ENCODE measurements at regions not wholly inside any gene's neighbourhood (a gene's known extent, or its start where the extent isn't known, plus 50 kb on each side); places are given as distances from the start of the nearest gene placed in this dataset.

DNA sequence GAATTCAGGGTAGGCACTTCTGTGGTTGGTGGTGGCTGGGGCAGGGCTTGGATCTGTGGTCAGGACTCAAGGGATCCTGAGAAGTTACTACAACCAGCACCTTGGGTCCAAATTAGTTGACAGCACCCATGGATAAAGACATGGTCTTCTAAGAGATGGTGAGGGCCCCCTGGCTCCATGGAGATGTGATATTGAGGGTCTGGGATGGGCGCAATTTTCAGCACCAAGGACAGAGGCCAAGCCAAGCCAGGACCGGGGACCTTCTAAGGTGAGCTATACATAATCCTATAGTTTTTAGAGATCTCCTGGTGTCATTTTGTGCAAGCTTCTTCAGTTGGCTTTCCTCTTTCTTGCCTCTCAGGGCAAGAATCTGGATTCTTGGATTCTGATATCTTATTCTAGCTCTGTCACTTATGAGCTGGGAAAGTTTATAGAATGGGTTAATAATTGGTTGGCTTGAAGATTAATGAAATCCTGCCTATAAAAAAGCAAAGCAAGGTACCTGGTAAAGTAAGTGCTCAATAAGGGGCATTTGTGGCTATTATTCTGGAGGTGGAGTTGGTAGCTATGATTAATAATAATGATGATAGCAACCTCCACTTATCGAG lies 130.1 kb upstream of the LHX5 start:
- no peaks in the 10 kb centered on the region for H3K27me3 ChIP-seq (ENCODE audit: control insufficient read depth, insufficient read depth, low read length)
- no peaks in the 10 kb centered on the region for H3K9me3 ChIP-seq (ENCODE audit: control insufficient read depth, low read depth, low read length)
- no peak overlapping the region for H3K9ac ChIP-seq (ENCODE audit: low read length)
- no peaks in the 10 kb centered on the region for H3K36me3 ChIP-seq (ENCODE audit: control insufficient read depth, low read depth, low read length)
- H3K27ac ChIP-seq (ENCODE audit: low read length): no peak overlapping the region
- H3K4me1 ChIP-seq (ENCODE audit: control insufficient read depth, low read depth, low read length): no peaks in the 10 kb centered on the region
- H3K4me3 ChIP-seq (ENCODE audit: low read length): no peak overlapping the region

DNA sequence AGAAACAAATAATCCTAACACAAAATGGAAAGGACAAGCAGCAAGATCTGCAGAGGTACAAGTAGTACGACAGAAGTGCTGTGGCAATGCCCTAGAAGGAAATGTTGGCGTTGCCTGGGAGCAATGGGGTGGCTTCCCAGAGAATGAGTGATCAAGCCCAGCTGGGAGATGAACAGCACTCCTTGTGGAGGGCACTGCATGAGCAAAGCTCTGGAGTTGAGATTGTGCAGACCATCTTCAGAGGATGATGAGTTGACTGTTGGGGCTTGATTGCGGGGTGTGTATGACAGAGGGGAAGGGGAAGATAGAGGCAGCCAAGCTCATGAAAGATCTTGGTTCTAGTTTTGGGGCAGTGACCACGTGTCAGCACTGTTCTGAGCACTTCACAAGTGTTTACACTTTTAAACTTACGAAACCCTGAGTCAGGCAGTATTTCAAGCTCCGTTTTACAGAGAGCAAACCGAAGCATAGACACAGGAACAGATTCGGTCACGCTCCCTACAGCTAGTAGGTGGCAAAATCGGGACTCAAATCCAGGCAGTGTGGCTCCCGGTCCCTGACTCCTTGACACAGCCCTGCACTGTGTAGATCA lies 127.2 kb upstream of the LHX5 start:
- Histone ChIP-seq H3K27ac (ENCODE audit: low read length) (no peak overlapping the region), H3K9me3 (ENCODE audit: control insufficient read depth, low read depth, low read length) (no peaks in the 10 kb centered on the region), H3K36me3 (ENCODE audit: control insufficient read depth, low read depth, low read length) (no peaks in the 10 kb centered on the region), H3K27me3 (ENCODE audit: control insufficient read depth, insufficient read depth, low read length) (no peaks in the 10 kb centered on the region), H3K4me3 (ENCODE audit: low read length) (no peak overlapping the region), H3K9ac (ENCODE audit: low read length) (no peak overlapping the region), H3K4me1 (ENCODE audit: control insufficient read depth, low read depth, low read length) (no peaks in the 10 kb centered on the region)

DNA sequence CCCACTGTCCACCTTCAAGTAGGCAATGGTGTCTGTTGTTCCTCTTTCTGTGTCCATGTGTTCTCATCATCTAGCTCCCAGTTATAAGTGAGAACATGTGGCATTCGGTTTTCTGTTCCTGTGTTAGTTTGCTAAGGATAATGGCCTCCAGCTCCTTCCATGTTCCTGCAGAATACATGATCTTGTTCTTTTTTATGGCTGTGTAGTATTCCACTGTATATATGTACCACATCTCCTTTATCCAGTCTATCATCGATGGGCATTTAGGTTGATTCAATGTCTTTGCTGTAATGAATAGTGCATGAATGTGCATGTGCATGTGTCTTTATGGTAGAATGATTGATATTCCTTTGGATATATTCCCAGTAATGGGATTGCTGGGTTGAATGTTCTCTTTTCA lies 123.3 kb upstream of the LHX5 start:
- H3K36me3 ChIP-seq (ENCODE audit: control insufficient read depth, low read depth, low read length): no peaks in the 10 kb centered on the region
- H3K4me1 ChIP-seq (ENCODE audit: control insufficient read depth, low read depth, low read length): no peaks in the 10 kb centered on the region
- H3K4me3 ChIP-seq (ENCODE audit: low read length): no peak overlapping the region

DNA sequence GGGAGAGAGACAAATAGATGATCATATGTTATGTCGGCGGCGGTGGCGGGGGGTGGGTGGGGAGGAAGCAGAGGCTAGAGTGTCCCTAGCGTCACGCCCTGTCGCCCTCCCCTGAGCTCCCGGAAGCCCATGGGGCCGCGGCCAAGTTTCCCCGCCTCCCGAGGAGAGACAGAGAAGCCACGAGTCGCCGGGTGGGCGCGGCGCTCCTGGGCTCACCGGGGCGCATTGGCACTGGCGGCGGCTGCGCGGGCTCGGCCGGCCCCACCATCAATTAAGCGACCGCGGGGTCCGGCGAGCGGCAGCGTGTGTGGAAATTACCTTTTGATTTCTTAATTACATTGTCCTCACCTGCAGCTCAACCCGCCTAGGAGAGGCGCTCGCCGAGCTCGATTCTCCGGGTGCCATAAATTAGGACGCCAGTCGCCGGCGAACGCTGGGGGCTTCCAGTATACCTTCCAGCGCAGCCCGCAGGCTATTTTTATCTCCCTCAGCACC lies 119.9 kb upstream of the LHX5 start:
- Histone ChIP-seq H3K9me3 (ENCODE audit: control insufficient read depth, low read depth, low read length) (no peaks in the 10 kb centered on the region), H3K36me3 (ENCODE audit: control insufficient read depth, low read depth, low read length) (no peaks in the 10 kb centered on the region), H3K9ac (ENCODE audit: low read length) (no peak overlapping the region), H3K4me1 (ENCODE audit: control insufficient read depth, low read depth, low read length) (peaks cover 19% of the 10 kb centered on the region), H3K27me3 (ENCODE audit: control insufficient read depth, insufficient read depth, low read length) (peaks cover 20% of the 10 kb centered on the region), H3K27ac (ENCODE audit: low read length) (no peak overlapping the region), H3K4me3 (ENCODE audit: low read length) (peak overlapping the region; percentile 51)

More for the DNA sequence above, 123.3 kb upstream of the LHX5 start:
- no peak overlapping the region for H3K9ac ChIP-seq (ENCODE audit: low read length)
- no peaks in the 10 kb centered on the region for H3K9me3 ChIP-seq (ENCODE audit: control insufficient read depth, low read depth, low read length)
- H3K27ac ChIP-seq (ENCODE audit: low read length): no peak overlapping the region
- H3K27me3 ChIP-seq (ENCODE audit: control insufficient read depth, insufficient read depth, low read length): peaks cover 20% of the 10 kb centered on the region

DNA sequence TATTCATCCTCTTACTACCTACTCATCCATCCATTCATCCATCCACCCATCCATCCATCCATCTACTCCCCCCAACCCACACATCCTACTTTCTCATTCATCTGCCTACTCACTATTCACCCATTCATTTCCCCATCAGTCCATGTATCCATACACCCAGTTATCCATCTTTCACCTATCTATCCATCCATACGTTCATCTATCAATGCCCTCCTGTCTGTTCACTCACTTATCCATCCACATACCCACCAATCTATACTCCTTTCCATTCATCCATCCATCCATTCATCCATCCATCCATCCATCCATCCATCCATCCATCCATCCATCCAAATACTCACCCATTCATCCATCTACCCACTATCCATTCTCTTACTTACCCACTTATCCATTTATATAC lies 117.8 kb upstream of the LHX5 start:
- Histone ChIP-seq H3K36me3 (ENCODE audit: control insufficient read depth, low read depth, low read length) (no peaks in the 10 kb centered on the region), H3K4me3 (ENCODE audit: low read length) (no peak overlapping the region), H3K27me3 (ENCODE audit: control insufficient read depth, insufficient read depth, low read length) (peaks cover 20% of the 10 kb centered on the region), H3K27ac (ENCODE audit: low read length) (no peak overlapping the region), H3K9ac (ENCODE audit: low read length) (no peak overlapping the region), H3K4me1 (ENCODE audit: control insufficient read depth, low read depth, low read length) (peaks cover 20% of the 10 kb centered on the region), H3K9me3 (ENCODE audit: control insufficient read depth, low read depth, low read length) (no peaks in the 10 kb centered on the region)

DNA sequence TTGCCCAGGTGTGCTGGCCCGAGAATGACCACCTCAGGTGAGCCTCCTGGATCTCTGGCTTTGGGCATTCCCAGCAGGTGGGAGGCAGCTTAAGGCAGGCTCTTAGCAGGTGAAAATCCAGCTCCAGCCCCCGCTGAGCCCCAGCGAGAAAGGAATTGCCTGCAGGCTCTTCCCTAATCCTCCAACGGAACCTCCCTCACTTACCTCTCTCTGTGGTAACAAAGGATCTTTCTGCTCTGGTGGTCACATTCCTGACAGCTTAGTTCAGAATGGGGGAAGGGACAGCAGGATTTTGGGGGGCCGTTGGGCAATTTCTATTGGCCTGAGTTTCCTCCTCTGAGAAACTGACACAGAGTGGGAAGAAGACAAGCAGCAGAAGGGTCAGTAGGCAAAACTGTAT lies 116.0 kb upstream of the LHX5 start:
- H3K27ac ChIP-seq (ENCODE audit: low read length): peak overlapping the region; percentile 71
- peak overlapping the region; percentile 37 for H3K4me3 ChIP-seq (ENCODE audit: low read length)
- no peaks in the 10 kb centered on the region for H3K9me3 ChIP-seq (ENCODE audit: control insufficient read depth, low read depth, low read length)
- peaks cover 23% of the 10 kb centered on the region for H3K4me1 ChIP-seq (ENCODE audit: control insufficient read depth, low read depth, low read length)
- H3K9ac ChIP-seq (ENCODE audit: low read length): peak overlapping the region; percentile 39
- no peaks in the 10 kb centered on the region for H3K36me3 ChIP-seq (ENCODE audit: control insufficient read depth, low read depth, low read length)
- peaks cover 11% of the 10 kb centered on the region for H3K27me3 ChIP-seq (ENCODE audit: control insufficient read depth, insufficient read depth, low read length)

DNA sequence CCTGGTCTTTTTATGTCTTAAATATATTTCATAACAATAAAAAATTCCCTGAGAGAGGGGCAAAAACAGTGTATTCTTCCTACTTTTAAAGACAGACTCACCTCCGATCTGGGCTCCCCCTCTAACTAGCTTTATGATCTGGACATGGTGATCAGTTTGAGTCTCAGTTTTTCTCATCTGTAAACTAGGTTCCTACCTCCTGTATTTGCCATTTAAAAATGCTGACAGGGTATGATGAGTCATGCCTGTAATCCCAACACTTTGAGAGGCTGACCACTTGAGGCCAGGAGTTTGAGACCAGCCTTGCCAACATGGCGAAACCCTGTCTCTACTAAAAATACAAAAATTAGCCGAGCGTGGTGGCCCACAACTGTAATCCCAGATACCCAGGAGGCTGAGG lies 114.8 kb upstream of the LHX5 start:
- peaks cover 26% of the 10 kb centered on the region for H3K4me1 ChIP-seq (ENCODE audit: control insufficient read depth, low read depth, low read length)
- no peak overlapping the region for H3K9ac ChIP-seq (ENCODE audit: low read length)
- H3K36me3 ChIP-seq (ENCODE audit: control insufficient read depth, low read depth, low read length): no peaks in the 10 kb centered on the region
- H3K27me3 ChIP-seq (ENCODE audit: control insufficient read depth, insufficient read depth, low read length): no peaks in the 10 kb centered on the region
- no peak overlapping the region for H3K27ac ChIP-seq (ENCODE audit: low read length)
- H3K9me3 ChIP-seq (ENCODE audit: control insufficient read depth, low read depth, low read length): no peaks in the 10 kb centered on the region
- H3K4me3 ChIP-seq (ENCODE audit: low read length): no peak overlapping the region

DNA sequence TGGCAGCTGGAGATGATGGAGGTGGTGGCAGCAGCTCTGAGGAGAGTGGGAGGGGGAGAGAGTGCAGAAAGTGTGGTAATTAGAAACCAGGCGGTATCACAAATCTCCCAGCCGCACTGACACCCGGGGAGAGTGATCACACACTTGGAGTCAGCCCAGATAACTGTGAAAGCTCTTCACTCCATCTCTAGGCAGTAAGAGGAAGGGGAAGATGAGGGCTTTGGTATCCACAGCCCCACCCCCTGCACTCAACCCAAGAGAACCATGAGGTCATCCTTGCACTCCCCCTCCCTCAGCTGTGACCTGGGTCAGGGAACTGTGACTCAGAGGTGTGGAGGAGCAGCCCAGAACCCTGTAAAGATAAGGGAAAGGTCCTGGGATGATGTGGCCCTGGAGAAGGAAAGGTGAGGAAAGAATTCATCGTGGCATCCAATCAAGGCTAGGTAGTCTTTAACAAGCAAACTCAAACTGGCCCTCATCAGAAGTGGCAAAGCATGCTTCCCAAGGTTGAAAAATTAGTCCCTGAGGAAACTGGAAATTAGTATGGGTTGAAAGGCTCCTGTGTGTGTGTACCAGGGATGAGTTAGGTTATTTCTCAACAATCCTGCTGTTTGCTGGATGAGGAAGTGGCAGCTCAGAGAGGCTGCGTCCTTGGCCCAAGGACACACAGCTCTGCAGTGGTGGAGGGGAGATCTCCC lies 111.0 kb upstream of the LHX5 start:
- Histone ChIP-seq H3K27ac (ENCODE audit: low read length) (no peak overlapping the region), H3K27me3 (ENCODE audit: control insufficient read depth, insufficient read depth, low read length) (no peaks in the 10 kb centered on the region), H3K9ac (ENCODE audit: low read length) (no peak overlapping the region), H3K4me3 (ENCODE audit: low read length) (no peak overlapping the region), H3K9me3 (ENCODE audit: control insufficient read depth, low read depth, low read length) (peaks cover 6% of the 10 kb centered on the region), H3K4me1 (ENCODE audit: control insufficient read depth, low read depth, low read length) (peaks cover 16% of the 10 kb centered on the region), H3K36me3 (ENCODE audit: control insufficient read depth, low read depth, low read length) (no peaks in the 10 kb centered on the region)

DNA sequence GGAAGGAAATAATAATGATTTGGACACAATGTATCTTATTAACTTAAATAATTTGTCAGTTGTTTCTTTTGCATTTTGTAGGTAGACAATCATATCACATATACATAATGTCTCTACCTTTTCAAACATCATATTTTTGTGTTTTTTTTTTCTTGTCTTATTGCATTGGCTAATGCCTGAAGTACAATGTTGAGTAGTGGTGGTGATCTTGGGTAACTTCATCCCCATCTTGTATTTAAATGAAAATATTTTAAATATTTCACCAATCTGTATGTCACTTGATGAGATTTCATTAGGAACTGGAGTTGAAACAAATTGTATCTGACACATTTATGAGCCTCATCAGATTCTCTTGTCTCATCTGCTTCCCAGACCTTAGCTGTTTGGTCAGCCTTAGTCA lies 109.7 kb upstream of the LHX5 start:
- peaks cover 6% of the 10 kb centered on the region for H3K9me3 ChIP-seq (ENCODE audit: control insufficient read depth, low read depth, low read length)
- H3K4me1 ChIP-seq (ENCODE audit: control insufficient read depth, low read depth, low read length): peaks cover 5% of the 10 kb centered on the region
- no peaks in the 10 kb centered on the region for H3K36me3 ChIP-seq (ENCODE audit: control insufficient read depth, low read depth, low read length)
- no peak overlapping the region for H3K9ac ChIP-seq (ENCODE audit: low read length)
- no peaks in the 10 kb centered on the region for H3K27me3 ChIP-seq (ENCODE audit: control insufficient read depth, insufficient read depth, low read length)
- H3K27ac ChIP-seq (ENCODE audit: low read length): no peak overlapping the region
- H3K4me3 ChIP-seq (ENCODE audit: low read length): no peak overlapping the region

DNA sequence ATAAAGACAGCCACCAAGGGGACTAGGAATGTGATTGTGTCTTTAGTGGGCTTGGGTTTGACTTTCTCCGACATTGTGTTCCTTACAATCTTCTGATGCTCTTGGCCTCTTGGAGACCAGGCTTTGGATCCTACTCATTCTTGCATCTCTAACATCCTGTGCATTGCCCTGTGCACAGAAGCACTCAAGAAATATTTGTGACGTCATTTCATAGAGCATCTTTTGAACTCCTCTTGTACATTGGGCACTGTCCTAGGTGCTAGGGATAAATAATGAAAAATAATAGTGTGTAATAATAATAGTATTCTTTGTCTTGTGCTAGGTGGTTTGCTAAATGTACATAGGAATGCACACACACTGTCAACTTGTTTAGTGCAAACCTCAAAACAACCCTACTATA lies 108.8 kb upstream of the LHX5 start:
- Histone ChIP-seq H3K9me3 (ENCODE audit: control insufficient read depth, low read depth, low read length) (peaks cover 6% of the 10 kb centered on the region), H3K27ac (ENCODE audit: low read length) (no peak overlapping the region), H3K4me1 (ENCODE audit: control insufficient read depth, low read depth, low read length) (peaks cover 5% of the 10 kb centered on the region), H3K36me3 (ENCODE audit: control insufficient read depth, low read depth, low read length) (no peaks in the 10 kb centered on the region), H3K4me3 (ENCODE audit: low read length) (no peak overlapping the region), H3K27me3 (ENCODE audit: control insufficient read depth, insufficient read depth, low read length) (no peaks in the 10 kb centered on the region), H3K9ac (ENCODE audit: low read length) (no peak overlapping the region)

DNA sequence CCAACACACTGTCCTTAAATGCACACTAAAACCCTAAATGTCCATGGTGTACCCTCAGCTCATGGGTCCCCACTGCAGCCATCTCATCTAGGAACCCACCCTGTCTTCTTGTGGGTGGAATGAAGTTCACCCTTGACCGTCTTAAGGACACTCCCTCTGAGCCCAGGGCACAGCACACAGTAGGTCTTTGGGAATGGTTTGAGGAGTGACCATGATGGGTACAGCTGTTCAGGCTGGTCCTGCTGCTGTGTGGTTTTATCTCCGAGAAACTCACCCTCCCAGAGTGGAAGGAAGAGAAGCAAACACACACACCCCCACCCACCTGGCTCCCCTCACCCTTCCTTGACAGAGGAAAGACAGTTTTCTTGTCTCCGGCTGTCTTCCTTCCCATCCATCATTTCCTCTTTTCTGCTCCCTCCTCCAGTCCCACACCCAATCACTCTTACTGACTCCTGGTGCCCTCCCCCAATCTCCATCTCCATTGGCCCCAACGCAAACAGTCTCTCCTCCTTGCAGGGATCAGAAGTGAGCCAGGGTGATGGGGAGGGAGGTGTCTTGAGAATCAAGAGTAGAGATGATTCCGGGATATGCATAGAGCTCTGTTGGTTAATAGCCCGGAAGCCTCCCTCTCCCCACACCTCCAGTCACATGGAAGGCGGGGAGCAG lies 105.9 kb upstream of the LHX5 start:
- no peak overlapping the region for H3K4me3 ChIP-seq (ENCODE audit: low read length)
- H3K27me3 ChIP-seq (ENCODE audit: control insufficient read depth, insufficient read depth, low read length): no peaks in the 10 kb centered on the region

More for the DNA sequence above, 105.9 kb upstream of the LHX5 start:
- Histone ChIP-seq H3K9ac (ENCODE audit: low read length) (no peak overlapping the region), H3K27ac (ENCODE audit: low read length) (no peak overlapping the region), H3K9me3 (ENCODE audit: control insufficient read depth, low read depth, low read length) (peaks cover 6% of the 10 kb centered on the region), H3K36me3 (ENCODE audit: control insufficient read depth, low read depth, low read length) (no peaks in the 10 kb centered on the region), H3K4me1 (ENCODE audit: control insufficient read depth, low read depth, low read length) (peaks cover 1% of the 10 kb centered on the region)

Data from iPS-18a (cell line).